ENCODE measurements at regions not wholly inside any gene's neighbourhood (a gene's known extent, or its start where the extent isn't known, plus 50 kb on each side); places are given as distances from the start of the nearest gene placed in this dataset.
"Not testable (repeated sequence)": the region's sequence is repeated elsewhere in the genome, so short reads cannot be mapped to it uniquely, and the experiment has no call there.

DNA sequence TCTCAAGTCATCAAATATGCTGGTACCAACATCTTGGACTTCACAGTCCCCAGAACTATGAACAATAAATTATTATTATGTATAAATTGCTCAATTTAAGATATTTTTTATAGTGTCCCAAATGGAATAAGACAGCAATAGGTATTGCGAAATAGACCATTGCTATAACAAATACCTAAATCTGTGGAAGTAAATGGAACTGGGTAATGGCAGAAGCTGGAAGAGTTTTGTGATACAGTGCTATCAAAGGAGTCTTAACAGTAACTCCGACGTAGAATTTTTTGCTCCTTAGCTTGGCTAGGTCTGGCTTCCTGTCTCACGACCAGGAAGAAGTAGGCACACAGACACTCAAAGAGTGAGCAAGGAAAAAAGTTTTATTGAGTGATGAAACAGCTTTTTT, 1791.5 kb downstream of the PLA2G4A start:
- no peak for DNase-seq (ENCODE audit: low spot score)

DNA sequence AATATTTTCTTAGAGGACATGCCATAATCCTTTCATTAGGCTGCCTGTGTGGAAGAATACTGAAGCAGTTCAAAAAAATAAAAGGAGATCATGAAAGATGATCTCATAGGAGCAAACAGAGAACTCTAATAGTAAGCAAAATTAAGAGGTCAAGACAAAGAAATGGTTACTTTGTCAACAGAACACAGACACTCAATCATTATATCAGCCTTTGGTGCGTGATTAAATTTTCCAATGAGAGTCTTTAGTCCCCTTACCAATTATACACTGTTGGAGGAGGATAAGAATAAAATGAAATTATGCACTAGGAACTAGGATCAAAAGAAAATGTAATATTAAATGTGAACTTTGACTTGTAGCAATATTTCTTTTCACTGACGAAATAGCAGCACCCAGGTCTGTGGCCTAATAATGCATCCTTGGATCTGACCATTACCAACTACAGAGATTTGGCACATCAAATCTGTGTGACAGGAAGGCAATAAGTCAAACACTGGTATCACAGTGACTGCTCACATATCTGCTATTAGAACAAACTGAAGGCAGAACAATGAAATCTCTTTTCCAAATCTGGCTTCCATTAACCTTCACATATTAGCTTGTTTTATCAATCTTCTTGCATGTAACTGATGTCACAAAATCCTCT, 1812.9 kb downstream of the PLA2G4A start:
- no peak for DNase-seq (ENCODE audit: low spot score)

DNA sequence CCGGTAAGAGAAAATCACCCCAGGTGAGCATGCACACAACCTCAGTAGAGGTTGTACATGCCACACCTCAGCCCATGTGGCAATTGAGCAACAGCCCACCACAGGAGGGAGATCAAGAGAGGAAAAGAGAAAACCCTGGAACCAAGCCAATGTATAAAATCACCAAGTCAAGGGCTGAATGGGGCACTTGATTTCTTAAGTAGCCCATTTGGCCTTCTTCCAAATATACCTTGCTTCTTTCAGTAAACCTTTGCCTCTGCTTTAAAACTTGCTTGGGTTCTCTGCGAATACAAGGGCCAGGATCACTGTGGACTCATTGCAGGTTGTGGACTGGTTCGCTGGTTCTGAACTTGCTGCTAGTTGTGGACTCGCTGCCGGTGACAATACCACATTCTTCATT, 1814.0 kb downstream of the PLA2G4A start:
- no peak for DNase-seq (ENCODE audit: low spot score)

DNA sequence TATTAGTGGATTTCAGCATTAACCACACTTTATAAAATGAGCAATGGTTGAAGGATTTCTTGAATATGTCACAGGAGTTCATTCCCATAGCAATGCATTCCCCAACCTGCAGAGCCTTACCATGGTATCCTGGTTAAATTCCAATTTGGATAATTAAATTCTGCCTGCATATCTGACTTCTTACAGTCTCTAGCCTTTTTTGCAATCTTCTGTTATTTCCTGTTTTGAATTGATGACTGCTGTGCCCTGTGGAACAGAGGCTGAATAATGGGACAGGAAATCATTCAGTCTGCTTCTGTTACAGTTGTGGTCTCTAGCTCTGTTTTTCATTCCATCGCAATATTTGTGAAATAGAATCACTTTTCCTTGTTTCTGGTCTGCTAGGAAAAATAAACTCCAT, 1823.9 kb downstream of the PLA2G4A start:
- no peak for DNase-seq (ENCODE audit: low spot score)

DNA sequence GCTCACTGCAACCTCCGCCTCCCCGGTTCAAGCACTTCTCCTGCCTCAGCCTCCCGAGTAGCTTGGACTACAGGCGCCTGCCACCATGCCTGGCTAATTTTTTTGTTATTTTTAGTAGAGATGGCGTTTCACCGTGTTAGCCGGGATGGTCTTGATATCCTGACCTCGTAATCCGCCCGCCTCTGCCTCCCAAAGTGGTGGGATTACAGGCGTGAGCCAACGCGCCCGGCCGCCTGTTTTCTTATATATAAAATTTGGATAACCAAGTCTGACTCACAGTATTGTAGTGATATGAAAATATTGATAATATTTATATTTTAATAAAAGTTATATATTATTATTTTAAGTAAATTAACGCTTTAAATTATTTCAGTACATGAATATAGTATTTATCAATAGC, 1821.7 kb downstream of the BRINP3 start:
- not testable (repeated sequence) for DNase-seq (ENCODE audit: low spot score)

DNA sequence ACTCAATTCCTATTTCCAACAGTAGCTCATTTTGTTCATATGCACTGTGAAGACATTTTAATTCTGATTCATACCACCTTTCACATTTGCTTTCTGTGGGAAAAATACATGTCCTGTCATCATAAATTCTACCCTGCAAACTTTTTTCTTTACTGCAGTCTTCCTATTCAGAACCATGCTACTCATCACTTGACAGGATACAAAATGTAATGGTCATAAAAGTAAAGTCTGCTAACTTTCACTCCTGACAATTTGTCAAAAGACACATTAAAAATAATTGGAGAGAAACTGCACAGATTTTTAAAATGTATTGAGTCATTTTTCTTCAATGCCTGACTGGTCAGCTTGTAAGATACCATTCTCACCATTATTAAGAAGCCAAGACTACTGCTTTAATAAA, 1817.1 kb downstream of the BRINP3 start:
- DNase-seq (ENCODE audit: low spot score) = no peak

DNA sequence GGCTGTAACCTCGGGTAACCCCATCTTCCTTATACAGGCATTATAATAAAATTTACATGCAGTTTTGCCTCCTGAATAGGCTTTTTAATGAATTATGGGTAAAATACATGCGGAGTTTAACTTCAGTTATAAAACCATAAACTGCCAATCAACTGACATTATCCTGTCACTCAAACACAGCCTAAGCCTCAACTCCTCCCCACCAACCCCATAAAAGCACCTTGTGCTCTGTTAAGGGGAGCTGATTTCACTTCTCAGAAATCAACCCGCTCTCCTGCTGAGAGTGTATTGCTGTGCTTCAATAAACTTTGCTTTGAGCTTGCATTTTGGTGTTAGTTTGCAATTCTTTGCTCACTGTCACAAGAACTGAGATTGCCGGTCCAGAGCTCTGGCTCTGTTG, 1812.2 kb downstream of the BRINP3 start:
- DNase-seq (ENCODE audit: low spot score) = no peak

DNA sequence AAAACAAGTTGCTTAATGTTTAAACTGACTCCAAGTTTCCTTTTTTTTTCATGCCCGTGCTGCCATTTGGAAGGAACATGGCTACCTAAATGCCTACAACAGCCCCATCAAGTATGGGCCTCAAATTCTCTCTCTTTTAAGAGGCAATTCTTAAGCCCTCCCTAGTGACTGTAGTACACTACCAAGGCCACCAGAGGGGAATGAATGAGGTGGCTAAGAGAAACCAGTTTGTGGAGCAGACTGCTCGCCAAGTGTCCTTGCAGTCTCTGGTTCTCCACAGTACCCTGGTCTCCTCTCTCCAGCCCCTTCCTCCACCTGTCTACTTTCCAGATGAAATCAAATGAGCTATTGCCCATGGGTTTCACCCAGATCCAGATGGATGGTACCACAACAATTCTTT, 1809.6 kb downstream of the BRINP3 start:
- DNase-seq (ENCODE audit: low spot score) = no peak

DNA sequence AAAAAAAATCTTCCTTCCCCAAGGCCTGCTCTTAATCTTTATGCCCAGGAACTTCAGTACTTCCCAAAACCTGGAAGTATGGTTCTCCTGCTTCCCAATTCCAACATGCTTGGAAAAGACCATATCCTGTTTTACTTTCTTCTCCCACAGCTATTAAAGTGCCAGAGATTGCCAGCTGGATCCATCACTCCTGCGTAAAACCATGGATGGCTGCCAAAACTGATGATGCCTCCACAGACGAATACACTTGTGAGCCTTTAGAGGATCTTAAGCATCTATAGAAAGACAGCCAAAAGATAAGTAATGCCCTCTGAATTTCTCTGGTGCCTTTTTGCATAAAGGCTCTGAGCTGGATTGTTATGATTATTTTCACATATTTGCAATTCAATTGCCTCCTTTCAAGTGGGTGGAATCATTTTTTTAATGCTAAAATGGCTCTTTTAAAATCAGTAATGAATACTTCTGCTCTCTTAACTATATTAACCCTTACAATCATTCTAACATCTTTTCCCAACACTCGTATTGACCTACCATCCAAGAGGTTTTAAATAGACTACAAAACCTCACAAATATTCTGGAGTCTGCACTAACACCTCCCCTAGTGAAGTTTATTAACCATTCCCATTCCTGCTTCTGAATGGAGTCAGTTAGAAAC, 1807.8 kb downstream of the BRINP3 start:
- DNase-seq (ENCODE audit: low spot score) = no peak

DNA sequence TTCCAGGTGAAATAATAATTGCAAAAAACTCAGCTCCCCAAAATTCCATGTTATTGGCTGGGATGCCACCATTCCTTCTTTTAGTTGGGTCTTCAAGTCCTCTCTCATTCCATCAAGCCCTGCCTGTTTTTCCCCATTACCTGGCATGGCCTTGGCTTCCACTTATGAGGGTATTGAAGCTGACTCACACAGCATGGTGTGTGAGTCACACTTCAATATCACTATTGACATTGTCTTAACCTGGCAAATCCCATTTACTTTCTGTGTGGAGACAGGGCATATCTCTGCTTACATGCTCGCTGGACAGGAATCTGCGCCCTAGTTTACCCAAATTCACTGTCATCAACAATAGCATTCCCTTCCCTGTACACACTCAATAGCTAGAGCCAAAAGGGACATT, 1806.8 kb downstream of the BRINP3 start:
- DNase-seq (ENCODE audit: low spot score) = no peak

DNA sequence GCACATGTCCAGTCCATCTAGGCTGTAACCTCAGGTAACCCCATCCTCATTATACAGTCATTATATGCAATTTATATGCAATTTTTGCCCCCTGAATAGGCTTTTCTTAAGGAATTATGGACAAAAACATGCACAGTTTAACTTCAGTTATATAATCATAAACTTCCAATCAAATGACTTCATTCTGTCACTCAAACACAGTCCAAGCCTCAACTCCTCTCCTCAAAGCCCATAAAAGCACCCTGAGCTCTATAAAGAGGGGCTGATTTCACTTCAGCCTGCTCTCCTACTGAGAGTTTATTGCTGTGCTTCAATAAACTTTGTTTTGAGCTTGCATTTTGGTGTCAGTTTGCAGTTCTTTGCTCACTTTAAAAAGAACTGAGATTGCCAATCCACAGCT, 1805.5 kb downstream of the BRINP3 start:
- no peak for DNase-seq (ENCODE audit: low spot score)

DNA sequence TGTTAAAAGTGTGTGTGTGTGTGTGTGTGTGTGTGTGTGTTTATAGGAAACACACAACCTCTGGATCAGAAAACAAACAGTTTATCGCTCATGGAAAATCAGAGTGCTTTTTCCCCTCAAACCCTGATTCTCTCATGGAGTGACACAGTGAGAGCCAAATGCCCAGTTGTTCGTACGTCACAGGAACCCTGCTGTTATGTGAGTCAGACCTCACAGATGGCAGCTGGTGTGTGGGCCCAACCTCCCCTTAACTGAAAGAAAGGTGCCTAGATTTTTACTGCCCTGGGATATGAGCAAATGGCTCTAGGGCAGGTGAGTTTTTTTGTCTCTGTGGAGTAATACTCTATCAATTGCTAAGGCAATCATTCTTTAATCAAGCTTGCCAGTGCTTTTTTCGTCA, 1788.1 kb downstream of the BRINP3 start:
- no peak for DNase-seq (ENCODE audit: low spot score)

DNA sequence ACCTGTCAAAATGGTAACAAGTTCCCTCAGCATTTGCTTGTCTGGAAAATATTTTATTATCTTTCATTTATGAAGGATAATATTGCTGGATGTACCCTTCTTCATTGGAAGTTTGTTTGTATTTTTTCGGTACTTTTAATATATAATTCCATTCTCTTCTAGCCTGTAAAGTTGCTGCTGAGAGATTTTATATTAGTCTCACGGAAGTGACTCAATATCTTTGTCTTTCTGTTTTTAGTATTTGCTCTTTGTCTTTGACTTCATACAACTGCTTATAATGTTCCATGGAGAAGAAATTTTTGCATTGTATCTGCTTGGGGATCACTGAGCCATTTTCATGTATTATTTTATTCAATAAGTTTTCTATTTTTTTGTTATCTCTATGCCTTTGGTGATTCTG, 1777.5 kb downstream of the BRINP3 start:
- no peak for DNase-seq (ENCODE audit: low spot score)

DNA sequence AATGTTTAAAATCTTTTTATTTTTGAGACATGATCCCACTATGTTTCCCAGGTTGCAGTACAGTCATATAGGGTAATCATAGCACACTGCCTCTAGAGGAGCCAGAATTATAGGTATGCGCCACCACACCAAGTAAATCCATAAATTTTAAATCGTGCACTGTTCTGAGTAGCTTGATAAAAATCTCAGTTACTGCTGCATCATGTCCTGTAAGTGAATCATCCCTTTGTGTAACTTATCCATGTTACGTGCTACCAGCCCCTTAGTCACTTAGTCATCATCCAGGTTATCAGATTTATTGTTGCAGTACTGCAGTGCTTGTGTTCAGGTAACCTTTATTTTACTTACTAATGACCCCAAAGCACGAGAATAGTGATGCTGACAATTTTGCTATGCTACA, 1770.9 kb downstream of the BRINP3 start:
- DNase-seq (ENCODE audit: low spot score) = no peak

DNA sequence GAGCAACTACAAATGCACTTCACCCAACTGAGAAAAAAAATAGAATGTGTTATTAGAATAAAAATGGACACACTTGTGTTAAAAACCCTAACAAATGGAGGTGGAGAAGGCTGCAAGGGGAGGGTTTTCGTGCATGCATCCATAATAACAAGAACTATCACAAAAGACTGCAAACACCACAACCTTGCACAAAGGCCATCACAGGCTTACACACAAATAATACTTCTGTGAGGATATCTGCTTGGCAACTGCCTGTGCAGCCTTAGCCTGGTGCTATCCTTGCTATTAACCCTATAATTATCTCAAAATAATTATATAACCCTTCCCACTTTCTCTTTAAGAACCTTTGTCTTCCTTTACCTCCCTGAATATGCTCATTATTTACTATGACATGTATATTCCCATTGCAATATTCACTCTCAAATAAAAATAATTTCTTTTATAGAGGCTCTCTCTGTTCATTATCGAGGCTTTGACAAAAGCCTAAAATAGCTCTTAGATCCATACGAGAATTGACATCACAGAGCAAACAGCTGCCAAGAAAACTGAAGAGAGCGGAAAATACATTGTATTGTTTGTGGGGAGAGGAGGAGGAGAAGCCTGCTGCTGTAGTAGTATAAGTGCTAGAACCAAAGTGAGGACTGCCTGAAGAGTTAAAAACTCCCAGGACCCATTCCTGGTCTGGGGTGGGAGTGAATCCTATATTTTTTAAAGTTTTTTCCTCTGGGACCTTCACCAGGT, 1768.7 kb downstream of the BRINP3 start:
- no peak for DNase-seq (ENCODE audit: low spot score)

DNA sequence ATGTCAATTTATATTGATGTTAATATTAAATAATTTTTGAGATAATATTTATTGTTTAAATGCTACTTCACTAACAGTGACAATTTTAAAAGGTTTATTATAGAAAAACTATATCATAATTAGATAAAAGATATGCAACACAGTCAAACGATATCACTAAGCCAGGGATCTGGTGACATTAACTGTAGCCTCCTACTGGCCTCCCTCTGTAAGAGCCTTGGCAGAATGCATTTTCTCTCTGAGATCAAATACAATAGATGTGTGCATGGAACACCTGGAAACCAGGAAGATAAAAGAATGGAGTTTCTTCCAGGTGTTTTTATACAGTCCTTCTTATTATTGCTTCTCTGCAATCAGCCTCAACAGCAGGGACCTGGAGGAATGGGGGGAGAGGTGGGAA, 1762.1 kb downstream of the BRINP3 start:
- DNase-seq (ENCODE audit: low spot score) = no peak

DNA sequence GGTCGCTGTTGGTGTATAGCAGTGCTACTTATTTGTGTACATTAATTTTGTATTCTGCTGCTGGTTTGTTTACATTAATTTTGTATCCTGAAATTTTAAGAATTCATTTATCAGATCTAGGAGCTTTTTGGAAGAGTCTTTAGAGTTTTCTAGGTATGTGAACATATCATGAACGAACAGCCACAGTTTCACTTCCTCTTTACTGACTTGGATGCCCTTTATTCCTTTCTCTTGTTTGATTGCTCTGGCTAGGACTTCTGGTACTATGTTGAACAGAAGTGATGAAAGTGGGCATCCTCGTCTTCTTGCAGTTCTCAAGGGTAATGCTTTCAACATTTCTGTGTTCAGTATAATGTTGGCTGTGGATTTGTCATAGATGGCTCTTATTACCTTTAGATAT, 1757.9 kb downstream of the BRINP3 start:
- DNase-seq (ENCODE audit: low spot score) = no peak

DNA sequence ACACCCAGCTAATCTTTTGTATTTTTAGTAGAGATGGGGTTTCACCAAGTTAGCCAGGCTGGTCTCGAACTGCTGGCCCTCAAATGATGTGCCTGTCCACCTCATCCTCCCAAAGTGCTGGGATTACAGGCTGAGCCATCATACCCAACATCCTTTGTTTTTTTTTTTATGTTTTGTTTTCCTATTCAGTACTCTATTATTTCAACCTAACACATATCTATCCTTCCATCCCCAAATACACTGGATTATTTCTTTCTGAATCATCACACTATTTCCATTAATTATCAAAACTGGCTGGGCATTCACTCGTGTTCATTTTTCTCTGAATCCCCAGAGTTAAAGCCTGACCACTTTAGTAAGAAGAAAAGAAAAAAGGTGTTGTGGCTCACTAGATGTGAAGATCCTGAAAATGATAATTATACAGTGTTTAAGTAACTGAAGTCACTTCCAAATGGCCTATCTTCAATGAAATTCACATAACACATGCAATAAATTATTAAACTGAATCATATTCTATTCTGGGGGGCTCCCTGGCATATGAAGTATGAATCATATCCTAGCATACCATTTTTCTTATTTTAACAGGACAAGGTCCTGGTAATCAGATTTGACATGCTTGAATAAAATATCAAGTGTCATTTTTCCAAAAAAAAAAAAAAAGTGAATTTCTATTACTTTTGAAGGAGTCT, 1754.2 kb downstream of the BRINP3 start:
- no peak for DNase-seq (ENCODE audit: low spot score)

DNA sequence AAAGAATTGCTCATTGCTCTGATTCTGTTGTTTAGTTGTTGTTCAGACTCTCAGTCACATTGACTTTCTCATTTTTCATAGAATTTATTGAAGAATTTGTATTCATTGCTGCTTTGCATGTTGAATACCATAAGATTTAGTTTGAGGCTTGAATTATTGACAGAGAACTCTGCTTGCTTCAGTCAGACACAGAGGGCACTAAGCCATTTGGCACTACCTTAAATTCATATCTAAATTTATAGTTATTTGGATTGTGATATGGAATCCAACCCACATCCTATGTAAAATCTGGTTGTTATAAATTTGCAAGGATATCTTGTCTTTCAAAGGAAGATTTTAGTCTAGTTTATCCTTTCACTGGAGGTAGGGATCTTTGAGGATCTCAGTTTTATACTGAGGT, 1748.6 kb downstream of the BRINP3 start:
- no peak for DNase-seq (ENCODE audit: low spot score)

DNA sequence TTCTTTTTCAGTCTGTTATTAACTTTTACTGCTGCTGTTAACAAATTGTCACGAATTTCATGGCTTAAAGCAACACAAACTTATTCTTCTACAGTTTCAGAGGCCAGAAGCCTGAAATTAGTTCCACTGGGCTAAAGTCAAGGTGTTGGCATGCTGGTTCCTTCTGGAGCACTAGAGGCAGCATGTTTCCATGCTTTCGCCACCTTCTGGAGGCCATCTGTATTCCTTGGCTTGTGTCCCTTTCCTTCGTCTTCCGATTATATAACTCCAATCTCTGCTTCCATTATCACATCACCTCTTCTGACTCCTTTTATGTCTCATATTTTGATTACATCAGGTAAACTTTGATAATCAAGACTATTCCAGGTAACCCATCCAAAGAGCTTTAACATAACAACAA, 1742.1 kb downstream of the BRINP3 start:
- no peak for DNase-seq (ENCODE audit: low spot score)

DNA sequence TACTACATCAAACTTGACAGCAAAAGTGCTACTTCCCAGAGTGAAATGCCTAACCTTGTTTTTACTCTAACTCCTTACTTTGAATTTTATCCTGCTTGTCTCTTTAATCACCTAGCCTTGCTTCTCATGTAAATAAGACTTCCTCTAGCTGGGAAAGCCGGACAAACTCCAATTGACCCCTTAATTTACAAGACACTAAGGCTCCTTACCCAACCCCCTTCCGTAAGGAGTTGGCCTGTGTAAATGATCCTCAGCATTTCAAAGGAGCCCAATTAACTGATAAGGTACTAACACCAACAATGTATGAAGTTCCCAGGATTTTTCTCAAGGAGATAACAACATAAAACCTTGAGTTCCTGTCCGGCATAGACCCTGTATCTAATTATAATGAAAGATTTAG, 1728.4 kb downstream of the BRINP3 start:
- not testable (repeated sequence) for DNase-seq (ENCODE audit: low spot score)

DNA sequence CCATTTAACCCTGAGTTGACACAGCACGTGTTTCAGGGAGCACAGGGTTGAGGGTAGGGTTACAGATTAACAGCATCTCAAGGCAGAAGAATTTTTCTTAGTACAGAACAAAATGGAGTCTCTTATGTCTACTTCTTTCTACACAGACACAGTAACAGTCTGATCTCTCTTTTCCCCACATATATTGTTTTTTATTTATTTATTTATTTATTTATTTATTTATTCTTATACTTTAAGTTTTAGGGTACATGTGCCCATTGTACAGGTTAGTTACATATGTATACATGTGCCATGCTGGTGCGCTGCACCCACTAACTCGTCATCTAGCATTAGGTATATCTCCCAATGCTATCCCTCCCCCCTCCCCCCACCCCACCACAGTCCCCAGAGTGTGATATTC, 1725.6 kb downstream of the BRINP3 start:
- not testable (repeated sequence) for DNase-seq (ENCODE audit: low spot score)

DNA sequence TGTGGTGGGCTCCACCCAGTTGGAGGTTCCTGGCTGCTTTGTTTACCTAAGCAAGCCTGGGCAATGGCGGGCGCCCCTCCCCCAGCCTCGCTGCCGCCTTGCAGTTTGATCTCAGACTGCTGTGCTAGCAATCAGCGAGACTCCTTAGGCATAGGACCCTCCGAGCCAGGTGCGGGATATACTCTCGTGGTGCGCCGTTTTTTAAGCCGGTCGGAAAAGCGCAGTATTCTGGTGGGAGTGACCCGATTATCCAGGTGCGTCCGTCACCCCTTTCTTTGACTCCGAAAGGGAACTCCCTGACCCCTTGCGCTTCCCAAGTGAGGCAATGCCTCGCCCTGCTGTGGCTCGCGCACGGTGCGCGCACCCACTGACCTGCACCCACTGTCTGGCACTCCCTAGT, 1719.9 kb downstream of the BRINP3 start:
- not testable (repeated sequence) for DNase-seq (ENCODE audit: low spot score)
